Amygdala (tissue), 56 donors: ENCODE measurements at regions not wholly inside any gene's neighbourhood (a gene's known extent, or its start where the extent isn't known, plus 50 kb on each side); places are given as distances from the start of the nearest gene placed in this dataset.
"Not testable (repeated sequence)": the region's sequence is repeated elsewhere in the genome, so short reads cannot be mapped to it uniquely, and the experiment has no call there.

ENCODE experiments used
- DNase-seq, 56 donors: peaks; one replicate each; lab custom pipeline; 2025; lab: John Stamatoyannopoulos, UW

DNA sequence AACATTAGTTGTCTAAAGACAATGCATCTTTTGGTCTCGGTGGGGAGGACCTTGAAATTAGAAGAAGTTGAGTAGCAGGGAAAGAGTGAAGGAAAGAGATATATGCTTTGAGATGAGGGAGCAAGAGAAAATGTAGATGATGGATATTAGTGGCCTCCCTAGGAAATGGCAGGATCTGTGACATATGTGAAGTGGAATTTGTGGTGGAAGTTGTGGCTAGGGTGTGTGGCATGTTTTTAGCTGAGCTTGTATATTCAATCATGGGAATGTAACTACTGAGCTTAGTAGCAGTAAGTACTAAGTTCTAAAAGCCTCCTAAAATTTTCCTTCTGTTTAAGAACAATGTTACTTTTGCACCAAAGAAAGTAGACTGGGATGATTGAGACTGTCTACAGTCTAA lies 382.8 kb upstream of the CTSO start:
- DNase-seq = no peak

DNA sequence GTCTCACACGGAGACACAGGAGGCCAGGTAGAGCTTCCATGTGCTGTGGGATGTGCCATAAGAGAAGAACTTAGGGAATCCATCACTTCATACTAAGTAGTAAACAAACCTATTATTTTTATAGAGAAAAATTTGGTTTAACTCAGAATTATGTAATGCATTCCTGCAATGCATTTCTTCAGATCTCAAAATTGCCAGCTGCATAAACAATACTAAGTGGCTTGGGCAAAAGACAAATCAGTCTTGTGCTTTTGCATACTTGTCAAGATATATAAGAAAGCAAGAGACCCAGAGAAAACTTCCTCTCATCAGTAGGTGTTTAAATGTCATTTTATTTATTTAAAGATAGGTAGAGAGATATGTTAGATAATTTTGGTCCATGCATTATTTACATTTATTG lies 382.1 kb upstream of the CTSO start:
- no peak for DNase-seq

DNA sequence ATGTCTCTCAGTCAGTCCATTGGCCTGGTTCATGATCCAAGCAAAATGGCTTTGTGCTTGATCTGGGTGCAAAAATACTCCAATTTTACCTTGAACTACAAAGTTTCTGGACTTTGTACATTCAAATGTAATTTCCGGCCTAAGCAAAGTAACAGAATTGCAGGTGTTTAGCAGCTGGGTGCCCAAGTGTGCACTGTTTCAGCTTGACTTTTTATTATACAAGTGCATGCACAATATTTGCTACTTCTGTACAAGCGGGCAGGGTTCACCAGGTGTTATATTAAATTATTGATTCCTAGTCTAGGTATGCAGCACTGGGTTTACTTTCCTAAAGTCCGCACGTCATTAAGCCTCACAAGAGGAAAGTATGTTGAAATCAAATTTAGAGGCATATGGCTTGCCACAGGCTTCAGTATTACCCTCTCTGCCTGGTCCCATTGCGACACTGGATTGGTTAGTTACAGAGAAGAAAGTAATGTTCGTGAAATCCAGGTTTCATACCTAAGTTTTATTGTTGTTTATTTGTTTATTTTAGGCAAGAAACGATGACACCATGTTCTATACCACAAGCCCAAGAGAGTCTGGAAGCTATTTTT lies 376.9 kb upstream of the CTSO start:
- DNase-seq = no peak

DNA sequence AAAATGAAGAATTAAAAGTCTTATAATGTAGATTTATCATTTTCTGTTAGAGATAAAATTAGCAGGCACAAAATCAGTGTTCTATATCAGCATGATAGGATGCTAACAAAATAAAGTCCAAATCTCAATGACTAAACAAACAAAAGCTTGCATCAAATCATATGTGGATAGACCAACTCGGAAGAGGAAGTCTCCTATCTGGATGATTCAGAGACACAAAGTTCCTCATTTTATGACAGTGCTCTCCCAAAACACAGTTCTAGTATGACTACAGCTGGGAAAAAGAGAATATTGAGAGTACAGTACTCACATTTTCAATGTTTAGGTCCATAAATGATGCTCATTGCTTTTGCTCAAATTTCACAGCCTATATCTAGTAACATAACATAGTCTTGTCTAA lies 376.1 kb upstream of the CTSO start:
- DNase-seq = no peak

DNA sequence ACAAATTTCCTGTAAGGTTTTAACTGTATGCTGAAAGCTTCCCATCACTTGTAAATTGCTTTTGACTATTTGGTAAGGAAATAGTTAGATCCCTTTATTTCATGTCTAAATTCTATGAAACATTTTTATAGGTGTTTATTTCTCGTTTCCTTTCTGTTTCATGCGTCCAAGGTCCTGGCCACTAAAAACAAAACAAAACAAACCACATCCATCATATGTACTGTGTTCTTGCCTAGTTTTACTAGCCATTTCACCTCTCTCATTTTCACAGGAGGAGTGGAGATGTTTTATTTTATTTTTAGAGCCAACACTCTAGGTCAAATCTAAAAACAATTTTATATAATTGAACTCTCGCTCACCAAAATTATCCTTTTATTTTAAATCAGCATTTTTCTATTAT lies 375.2 kb upstream of the CTSO start:
- no peak for DNase-seq

DNA sequence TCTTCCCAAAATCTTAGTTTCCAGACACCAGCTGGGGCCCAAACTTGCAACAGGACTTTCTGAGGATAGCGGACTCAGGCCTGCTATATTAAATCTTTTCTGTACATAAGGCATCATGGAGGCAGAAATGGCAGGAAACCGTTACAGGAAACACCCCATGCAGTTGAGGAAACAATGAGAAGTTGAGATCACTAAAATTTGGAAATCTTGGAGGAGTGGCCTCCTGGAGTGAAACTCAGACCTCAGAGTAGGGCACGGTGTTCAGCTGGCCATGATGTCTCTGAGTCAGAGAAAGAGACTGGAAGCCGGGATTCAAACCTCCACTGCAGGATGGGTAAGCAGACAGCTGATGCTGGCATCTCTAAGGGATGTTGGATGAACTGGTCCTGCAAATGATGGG lies 372.6 kb upstream of the CTSO start:
- DNase-seq = no peak

DNA sequence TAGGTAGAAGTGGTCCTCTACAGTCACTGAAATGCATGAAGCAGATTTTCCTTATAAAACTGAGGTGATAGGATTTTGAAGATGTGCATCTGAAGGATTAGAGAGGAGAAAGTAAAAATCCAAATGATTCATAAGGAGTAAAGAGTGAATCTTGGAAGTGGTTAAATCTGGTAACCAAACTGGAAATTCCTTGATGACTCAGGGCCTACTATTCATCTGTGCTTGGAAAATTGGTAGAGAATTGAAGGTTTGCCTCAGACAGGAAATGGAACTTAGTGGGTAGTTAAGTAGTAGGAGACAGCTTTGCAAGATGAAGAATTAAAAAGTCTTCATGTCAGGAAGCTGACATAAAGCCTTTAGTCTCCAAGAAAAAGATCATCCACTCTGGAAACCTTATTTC lies 368.9 kb upstream of the CTSO start:
- DNase-seq = no peak

DNA sequence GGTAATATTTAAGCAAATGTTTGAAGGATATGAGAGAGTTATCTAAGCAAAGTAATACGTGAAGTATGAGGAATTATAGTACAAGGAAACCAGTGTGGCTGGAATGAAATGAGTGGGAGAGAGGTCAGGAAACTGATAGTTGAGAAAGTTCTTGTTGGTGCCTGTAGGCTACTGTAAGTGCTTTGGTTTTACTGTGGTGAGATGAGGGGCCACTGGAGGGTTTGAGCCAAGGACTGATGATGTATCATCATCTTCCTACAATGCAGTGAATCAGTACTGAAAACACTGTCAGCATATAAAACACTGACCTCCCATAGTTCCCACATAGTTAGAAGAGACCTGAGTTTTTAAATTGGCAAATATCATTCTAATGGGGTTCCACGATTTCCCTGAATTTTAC lies 367.5 kb upstream of the CTSO start:
- DNase-seq = no peak

DNA sequence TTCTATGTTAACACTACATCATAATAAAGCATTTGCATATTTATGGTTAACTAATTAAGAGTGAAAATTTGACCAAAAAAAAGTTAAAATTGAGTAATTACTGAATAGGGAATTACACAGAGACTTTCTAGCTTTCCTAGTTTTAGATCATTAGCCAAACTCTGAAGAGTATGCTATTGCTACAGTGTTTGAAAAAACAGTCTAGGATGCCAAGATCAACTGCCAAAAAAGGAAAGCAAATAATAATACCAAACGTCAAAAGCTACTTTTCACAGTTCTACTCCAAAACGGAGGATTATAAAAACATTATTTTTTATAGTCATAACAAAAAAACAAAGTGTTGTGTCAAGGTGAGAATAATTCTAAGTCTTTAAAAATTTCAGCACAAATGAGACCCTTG lies 359.8 kb upstream of the CTSO start:
- DNase-seq = no peak

DNA sequence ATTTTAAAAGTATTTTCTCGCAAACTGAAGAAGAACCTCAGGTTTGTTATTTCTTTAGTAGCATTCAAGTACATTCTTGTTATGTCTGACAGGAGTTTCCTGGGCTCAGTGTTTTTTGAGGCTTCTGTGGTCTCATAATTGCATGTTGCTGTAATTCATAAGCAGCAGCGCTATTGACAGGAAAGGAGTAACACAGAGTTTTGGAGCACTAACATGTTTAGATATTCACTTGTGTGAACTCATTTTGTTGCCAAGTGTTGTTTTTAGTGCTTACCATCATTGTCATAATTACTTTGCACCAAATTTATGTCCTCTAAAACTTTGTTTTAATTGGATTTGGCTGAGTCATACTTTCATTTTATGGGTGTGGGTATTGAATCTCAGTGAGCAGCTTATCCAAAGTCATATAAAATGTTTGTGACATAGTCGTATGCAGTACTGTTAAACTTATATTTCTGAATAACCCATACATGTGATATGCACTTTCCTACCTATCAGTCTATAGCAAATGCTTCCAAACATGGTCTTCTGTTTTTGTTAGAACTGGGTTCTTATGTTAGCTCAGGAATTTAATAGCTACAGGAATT lies 358.7 kb upstream of the CTSO start:
- no peak for DNase-seq

DNA sequence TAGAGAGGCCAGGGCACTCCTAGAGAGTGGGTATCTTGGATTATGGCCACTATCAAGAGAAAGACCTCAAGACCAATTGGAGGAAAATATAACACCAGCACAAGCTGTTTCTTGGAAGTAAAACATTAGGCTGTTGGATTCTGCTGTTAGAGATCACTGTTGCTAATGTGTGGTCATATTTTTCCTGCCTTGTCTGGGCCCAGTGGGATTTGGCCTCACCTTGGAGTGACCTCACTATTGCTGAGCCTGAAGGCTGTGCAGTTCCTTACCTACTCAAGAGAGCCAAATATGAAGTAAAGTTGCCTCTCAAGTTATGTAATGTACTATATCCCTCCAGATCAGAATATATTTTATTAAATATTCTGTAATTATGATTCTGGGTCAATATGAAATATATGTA lies 355.4 kb upstream of the CTSO start:
- DNase-seq = no peak

DNA sequence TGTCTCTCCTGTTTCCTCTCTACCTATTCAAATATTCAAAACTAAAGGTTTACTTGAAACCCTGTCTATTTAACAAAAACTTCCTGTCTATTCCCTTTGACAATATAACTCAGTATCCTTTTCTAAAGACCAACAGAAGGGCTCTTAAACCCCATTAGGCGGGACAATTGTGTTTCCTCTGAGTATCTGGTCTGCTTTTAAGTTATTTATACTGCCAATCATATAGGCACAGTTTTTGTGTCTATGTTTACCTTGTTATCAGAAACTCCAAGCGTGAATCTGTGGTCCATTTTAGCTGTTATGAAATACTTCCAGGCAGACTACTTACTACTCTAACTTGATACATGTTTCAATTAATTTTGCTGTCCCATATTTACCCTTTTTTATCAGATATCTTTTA lies 350.0 kb upstream of the CTSO start:
- DNase-seq = no peak

DNA sequence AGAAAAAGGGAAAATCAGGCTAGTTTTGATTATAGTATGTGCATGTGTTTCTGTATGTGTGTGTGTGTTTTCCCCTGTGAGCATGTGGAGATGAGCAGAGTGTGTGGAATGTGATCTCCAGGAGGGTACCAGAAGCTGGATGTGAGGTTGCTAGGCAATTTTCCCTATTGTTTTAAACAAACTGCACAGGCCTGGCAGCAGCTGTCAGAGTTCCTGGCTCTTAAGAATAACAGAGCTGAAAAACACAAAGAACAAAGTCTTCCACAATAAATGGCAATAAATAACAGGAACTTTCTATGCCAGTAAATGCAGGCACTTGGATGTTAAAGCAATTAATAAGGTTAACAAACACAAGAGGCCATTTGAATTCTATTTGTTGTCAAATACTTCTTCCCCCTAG lies 344.6 kb upstream of the CTSO start:
- peak in 3 of 56 donors; percentile 3 to 10 (median 4) for DNase-seq

DNA sequence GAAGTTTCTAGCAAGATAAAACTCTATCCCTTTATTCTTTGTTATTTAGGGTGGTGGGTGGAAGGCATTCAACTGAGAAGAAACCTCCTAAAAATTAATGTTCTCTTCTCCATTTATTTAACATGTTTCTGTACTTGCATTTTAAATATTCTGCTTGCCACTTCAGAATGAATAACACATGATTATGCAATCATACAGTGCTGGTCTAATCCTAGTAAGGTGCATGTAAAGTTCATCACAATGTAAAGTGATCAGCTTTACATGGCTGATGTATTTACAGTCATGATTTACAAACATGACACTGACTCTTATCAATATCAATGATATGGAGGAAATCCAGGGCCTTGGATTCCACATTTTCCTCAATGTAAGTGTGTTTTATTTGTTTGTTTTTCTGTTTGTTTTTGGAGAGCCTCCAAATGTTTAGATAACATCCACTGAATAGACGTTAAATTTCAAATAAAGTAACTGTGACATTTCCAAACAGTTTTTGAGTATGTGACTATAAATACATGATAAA lies 342.1 kb upstream of the CTSO start:
- no peak for DNase-seq

DNA sequence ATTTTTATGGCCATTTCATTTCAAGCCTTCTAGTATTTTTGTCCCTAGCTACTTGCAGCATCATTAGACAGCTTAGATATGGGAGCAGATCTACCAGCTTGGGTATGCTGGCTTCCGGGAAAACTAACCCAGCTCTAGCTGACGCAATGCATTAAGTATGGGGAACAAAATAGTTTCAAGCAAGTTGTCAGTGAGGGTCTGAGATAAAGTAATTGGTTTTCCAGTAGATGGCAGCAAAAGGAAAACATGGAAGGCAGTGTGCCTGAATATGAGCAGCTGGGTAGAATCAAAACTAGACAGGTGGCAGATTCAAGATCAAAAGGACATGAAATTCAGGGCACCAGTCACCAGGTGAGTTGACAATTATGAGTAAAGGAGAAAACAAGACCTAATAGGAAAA lies 340.9 kb upstream of the CTSO start:
- peak in 1 of 56 donors; percentile 3 for DNase-seq

DNA sequence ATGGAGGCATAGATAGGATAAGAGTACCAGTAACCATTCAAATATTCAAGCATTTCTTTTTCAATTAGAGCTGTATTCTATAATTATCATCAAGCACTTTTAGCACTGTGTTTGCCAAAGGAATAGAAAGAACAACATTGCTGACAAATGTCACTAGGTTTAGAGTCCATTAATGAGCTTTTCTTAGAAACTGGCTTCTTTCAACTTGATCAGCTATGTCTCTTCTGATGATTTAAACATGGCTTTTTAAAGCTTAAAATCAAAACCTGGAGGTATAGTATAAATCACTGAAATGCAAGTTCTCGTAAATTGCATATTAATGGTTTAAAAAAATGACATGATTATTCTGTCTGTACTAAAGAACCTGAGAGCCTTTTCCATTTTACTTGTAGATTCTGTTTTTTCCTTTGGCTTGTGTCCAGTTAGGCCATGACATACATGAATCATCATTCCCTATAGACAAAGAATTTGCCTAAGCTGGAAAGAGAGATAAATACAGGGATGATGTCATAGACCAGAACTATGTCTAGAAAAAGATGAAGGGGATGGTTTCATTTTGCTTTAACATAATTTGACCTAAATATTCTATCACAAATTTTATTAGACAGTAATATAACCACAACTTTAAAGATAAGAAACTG lies 340.1 kb upstream of the CTSO start:
- DNase-seq = no peak

DNA sequence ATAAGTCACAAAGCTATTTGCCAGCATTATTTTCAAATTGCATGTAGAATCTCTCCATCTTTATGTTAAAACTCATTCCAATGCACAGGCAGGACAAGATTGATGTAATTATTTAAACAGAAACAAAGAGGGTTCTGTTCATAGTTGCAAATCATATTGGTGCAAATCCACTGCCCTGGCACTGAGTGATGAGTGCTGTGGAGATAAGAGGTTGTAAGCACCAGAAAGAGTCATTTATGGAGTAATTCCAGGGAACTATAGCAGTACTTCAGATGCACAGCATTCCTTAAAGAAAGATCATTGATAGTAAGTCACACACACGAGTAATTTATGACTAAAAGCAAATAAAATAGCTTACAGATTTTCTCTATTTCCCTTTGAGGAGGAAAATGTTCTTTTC lies 337.7 kb upstream of the CTSO start:
- no peak for DNase-seq

DNA sequence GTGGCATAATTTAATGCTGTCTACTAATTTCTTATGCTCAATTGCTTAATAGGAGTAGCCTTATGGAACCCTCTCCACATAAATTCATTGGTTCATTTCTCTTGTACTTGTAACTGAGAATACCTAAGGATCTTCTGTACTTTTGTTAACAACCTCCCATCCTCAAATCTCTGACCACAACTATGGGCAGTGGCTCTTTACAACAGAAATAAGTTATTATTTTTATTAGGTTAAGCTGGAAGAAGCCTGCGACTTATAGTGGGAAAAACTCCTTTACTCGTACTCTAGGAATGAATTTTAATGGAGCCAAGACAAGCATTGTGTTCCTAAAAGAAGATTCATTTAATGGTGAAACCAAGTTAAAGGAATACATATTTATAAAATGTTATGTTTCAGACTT lies 337.1 kb upstream of the CTSO start:
- DNase-seq = no peak

DNA sequence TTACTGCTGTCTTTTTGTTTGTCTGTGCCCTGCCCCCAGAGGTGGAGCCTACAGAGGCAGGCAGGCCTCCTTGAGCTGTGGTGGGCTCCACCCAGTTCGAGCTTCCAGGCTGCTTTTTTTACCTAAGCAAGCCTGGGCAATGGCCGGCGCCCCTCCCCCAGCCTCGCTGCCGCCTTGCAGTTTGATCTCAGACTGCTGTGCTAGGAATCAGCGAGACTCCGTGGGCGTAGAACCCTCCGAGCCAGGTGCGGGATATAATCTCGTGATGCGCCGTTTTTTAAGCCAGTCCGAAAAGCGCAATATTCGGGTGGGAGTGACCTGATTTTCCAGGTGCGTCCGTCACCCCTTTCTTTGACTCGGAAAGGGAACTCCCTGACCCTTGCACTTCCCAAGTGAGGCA lies 336.4 kb upstream of the CTSO start:
- not testable (repeated sequence) for DNase-seq

DNA sequence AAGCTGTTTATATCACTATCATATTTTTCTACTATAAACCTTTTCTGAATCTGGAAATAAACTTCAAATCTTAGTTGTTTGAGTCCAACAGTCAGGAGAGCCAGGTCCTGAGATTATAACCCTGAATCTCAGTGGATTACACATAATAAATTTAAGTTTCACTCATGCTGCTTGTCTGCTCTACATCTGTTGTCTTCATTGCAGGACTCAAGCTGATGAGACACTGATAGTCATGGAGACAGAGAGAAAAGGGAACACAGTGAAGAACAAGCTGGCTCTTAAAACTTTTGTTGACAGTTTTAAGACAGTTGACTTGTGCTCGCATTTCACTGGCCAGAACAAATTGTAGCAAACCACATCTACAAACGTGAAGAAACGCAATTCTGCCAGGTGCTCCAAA lies 327.0 kb upstream of the CTSO start:
- DNase-seq = no peak

DNA sequence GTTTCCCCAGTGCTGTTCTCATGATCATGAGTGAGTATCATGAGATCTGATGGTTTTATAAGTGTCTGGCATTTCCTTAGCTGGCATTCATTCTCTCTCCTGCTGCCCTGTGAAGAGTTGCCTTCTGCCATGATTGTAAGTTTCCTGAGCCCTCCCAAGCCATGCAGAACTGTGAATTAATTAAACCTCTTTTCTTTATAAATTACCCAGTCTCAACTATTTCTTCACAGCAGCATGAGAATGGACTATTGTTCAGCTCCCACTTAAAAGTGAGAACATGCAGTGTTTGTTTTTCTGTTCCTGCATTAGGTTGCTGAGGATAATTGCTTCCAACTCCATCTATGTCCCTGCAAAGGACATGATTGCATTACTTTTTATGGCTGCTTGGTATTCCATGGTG lies 311.7 kb upstream of the CTSO start:
- DNase-seq = no peak

DNA sequence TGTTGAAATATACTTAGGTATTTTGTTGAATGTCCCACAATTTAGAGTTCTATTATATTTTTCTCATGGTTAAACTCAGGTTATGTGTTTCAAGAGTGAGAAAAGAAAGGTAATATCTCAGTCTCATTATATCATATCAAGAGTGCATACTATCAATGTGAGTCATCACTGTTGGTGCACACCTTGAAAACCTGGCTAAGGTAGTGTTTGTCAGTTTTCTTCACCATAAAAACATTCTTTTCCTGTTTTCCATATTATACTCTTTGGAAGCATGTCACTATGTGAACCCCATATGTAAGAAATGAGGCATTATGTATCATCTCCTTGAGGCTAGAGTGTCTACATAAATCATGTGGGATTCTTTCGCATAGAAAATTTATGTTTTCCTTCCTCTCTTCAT lies 307.6 kb upstream of the CTSO start:
- DNase-seq = no peak
